Mucosa of descending colon (tissue), 3 donors: ENCODE measurements at regions not wholly inside any gene's neighbourhood (a gene's known extent, or its start where the extent isn't known, plus 50 kb on each side); places are given as distances from the start of the nearest gene placed in this dataset.

Experiments
- ATAC-seq: fragments of 200-7000 bp; cut with Tn5 transposase; one replicate; pipeline ENCODE4 v1.9.1; 2020; ENCODE audit warnings: mild to moderate bottlenecking, moderate library complexity
- DNase-seq, 3 donors: peaks; one replicate each; pipeline ENCODE4 v3.0.0-alpha.2; 2020
- H3K36me3 ChIP-seq: fragments of 200-600 bp; one replicate; pipeline ENCODE4 v1.8.0; 2021; ENCODE audit warnings: low read depth, mild to moderate bottlenecking
- H3K4me1 ChIP-seq: fragments of 200-600 bp; one replicate; pipeline ENCODE4 v1.8.0; 2021; ENCODE audit warnings: low read depth, mild to moderate bottlenecking
- H3K4me3 ChIP-seq: fragments of 200-600 bp; one replicate; pipeline ENCODE4 v1.8.0; 2021; ENCODE audit warnings: mild to moderate bottlenecking
- H3K9me3 ChIP-seq: fragments of 200-600 bp; one replicate; pipeline ENCODE4 v1.8.0; 2021; ENCODE audit warnings: mild to moderate bottlenecking
- CTCF ChIP-seq: fragments of 200-600 bp; IDR thresholded peaks from one replicate; pipeline ENCODE4 v1.8.0; 2022; ENCODE audit warnings: antibody characterized with exemption, mild to moderate bottlenecking
- intact Hi-C, 2 donors: fragments of 100-400 bp; cut with DNase I in 1 of 2; cut with micrococcal nuclease in 1 of 2; formaldehyde crosslinking; loops; one replicate each; pipeline versions ENCODE4 v1.11.0 to v1.11.1; 2022; cut with DNase I, micrococcal nuclease
- donor health status: DM: no; HTN: no; CAD: no; lungs with moderate emphysema.
- donor health status: DM: no; HTN: no; CAD: no.
- donor health status: DM: no; HTN: yes; CAD: no.

GRCh38 chr17:52762147-52762793, 603.8 kb upstream of the CA10 start:
- peaks cover 7% of the 10 kb centered on the region for H3K9me3 ChIP-seq
- H3K4me3 ChIP-seq = no peak overlapping the region
- no peaks in the 10 kb centered on the region for H3K36me3 ChIP-seq
- DNase-seq (no peak), ATAC-seq (no peak)
- TF ChIP-seq CTCF = no peak
- peaks cover 3% of the 10 kb centered on the region for H3K4me1 ChIP-seq
- intact Hi-C loops = no loop called here

- Histone ChIP-seq H3K4me1 (peaks cover 3% of the 10 kb centered on the region), H3K4me3 (no peak overlapping the region), H3K9me3 (peaks cover 5% of the 10 kb centered on the region), H3K36me3 (no peaks in the 10 kb centered on the region)
- intact Hi-C loops = no loop called here
- ATAC-seq (peak; percentile 75), DNase-seq (peak in 1 of 3 donors; percentile 64)
- TF ChIP-seq CTCF = no peak
Measured at GRCh38 chr17:52759864-52760263, 601.4 kb upstream of the CA10 start.

- ATAC-seq (no peak), DNase-seq (no peak)
- intact Hi-C loops = no loop called here
- peaks cover 3% of the 10 kb centered on the region for H3K4me1 ChIP-seq
- no peak overlapping the region for H3K4me3 ChIP-seq
- TF ChIP-seq CTCF = no peak
- no peaks in the 10 kb centered on the region for H3K36me3 ChIP-seq
- no peaks in the 10 kb centered on the region for H3K9me3 ChIP-seq
Measured at GRCh38 chr17:52758481-52758880, 600.0 kb upstream of the CA10 start.

- intact Hi-C loops = no loop called here
- Histone ChIP-seq H3K4me1 (peaks cover 3% of the 10 kb centered on the region), H3K9me3 (no peaks in the 10 kb centered on the region), H3K4me3 (no peak overlapping the region), H3K36me3 (no peaks in the 10 kb centered on the region)
- ATAC-seq = no peak
- no peak for DNase-seq
- no peak for TF ChIP-seq CTCF
Measured at GRCh38 chr17:52756746-52757145, 598.2 kb upstream of the CA10 start.

GRCh38 chr17:52754838-52755237, 596.3 kb upstream of the CA10 start:
- DNase-seq = no peak
- intact Hi-C loops = no loop called here
- H3K4me1 ChIP-seq = no peaks in the 10 kb centered on the region
- no peak for ATAC-seq
- no peaks in the 10 kb centered on the region for H3K9me3 ChIP-seq
- no peak for TF ChIP-seq CTCF
- no peak overlapping the region for H3K4me3 ChIP-seq
- H3K36me3 ChIP-seq = no peaks in the 10 kb centered on the region

- no peak for ATAC-seq
- no peak for DNase-seq
- intact Hi-C loops = no loop called here
- TF ChIP-seq CTCF = no peak
- no peaks in the 10 kb centered on the region for H3K4me1 ChIP-seq
- H3K4me3 ChIP-seq = no peak overlapping the region
- H3K9me3 ChIP-seq = no peaks in the 10 kb centered on the region
- H3K36me3 ChIP-seq = no peaks in the 10 kb centered on the region
Measured at GRCh38 chr17:52751051-52751450, 592.5 kb upstream of the CA10 start.
